BLaER1 treated with 17β-estradiol and CSF1 and Interleukin-3, amounts not matched to agents 10 nM and 100 nM (cell line): ENCODE measurements at regions not wholly inside any gene's neighbourhood (a gene's known extent, or its start where the extent isn't known, plus 50 kb on each side); places are given as distances from the start of the nearest gene placed in this dataset.
"Not testable (repeated sequence)": the region's sequence is repeated elsewhere in the genome, so short reads cannot be mapped to it uniquely, and the experiment has no call there.

Experiments used
- H3K27ac ChIP-seq, 11 experiments: shearing (Covaris generic); formaldehyde crosslinking; 2 replicates each; pipeline ENCODE4 v1.8.1; 2022
- H3K27me3 ChIP-seq, 11 experiments: shearing (Covaris generic); formaldehyde crosslinking; 2 replicates each; pipeline ENCODE4 v1.8.1; 2022
- H3K36me3 ChIP-seq, 11 experiments: shearing (Covaris generic); formaldehyde crosslinking; 2 replicates each; pipeline ENCODE4 v1.8.1; 2022
- H3K4me1 ChIP-seq, 10 experiments: shearing (Covaris generic); formaldehyde crosslinking; 2 replicates each; pipeline ENCODE4 v1.8.1; 2022
- H3K4me2 ChIP-seq, 11 experiments: shearing (Covaris generic); formaldehyde crosslinking; 2 replicates each; pipeline ENCODE4 v1.8.1; 2022
- H3K4me3 ChIP-seq, 10 experiments: shearing (Covaris generic); formaldehyde crosslinking; 2 replicates each; pipeline ENCODE4 v1.8.1; 2022
- H3K9ac ChIP-seq, 11 experiments: shearing (Covaris generic); formaldehyde crosslinking; 2 replicates each; pipeline ENCODE4 v1.8.1; 2022
- H3K9me3 ChIP-seq, 11 experiments: shearing (Covaris generic); formaldehyde crosslinking; replicated peaks in 1 of 11; 2 replicates each; pipeline ENCODE4 v1.8.1; 2022
- H4K20me1 ChIP-seq, 11 experiments: shearing (Covaris generic); formaldehyde crosslinking; 2 replicates each; pipeline ENCODE4 v1.8.1; 2022
- Cebpa-rat ChIP-seq, 11 experiments: shearing (Covaris generic); IDR thresholded peaks; 2 replicates each; pipeline ENCODE4 v1.8.1; 2022

DNA sequence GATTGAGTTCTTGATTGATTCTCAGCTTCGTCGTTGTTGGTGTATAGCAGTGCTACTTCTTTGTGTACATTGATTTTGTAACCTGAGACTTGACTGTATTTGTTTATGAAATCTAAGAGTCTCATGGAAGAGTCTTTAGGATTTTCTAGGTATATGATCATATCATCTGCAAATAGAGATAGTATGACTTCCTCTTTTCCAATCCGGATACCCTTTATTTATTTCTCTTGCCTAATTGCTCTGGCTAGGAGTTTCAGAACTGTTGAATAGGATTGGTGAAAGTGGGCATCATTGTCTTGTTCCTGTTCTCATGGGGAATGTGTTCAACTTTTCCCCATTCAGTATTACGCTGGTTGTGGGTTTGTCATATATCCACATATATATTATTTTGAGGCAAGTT is 72.3 kb upstream of the ADORA2B start:
- not testable (repeated sequence) for H3K9ac ChIP-seq, H3K4me1 ChIP-seq, H3K4me3 ChIP-seq, H3K4me2 ChIP-seq, H3K27ac ChIP-seq, H3K36me3 ChIP-seq, H4K20me1 ChIP-seq, H3K9me3 ChIP-seq, H3K27me3 ChIP-seq

DNA sequence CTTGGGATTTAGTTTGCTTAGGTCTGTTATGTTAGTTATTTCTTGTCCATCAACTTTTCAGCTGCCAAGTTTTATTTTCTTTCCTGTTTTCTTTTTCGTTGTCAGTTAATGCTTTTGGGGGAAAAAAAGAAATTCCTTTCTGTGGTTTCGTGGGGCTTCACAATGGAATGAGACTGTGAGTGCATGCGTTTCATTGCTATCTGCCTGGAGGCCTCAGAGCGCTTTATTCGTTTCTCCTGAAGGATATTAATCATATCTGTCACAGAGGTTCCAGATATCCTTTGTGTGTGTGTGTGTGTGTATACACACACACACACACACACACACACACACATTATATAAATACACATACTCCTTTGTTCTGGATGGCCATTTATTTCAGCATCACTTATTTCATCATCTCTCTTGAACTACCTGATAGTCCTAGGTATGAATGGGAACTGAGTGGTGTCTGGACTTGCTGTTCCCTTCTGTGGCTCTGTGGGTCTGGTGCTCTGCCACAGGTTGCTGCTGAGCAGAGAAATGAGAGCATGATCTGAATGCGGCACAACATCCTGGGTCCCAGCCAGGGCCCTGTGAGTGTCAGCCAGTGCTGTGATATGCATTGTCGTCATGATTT is 66.9 kb upstream of the ADORA2B start:
- not testable (repeated sequence) for H3K4me1 ChIP-seq

DNA sequence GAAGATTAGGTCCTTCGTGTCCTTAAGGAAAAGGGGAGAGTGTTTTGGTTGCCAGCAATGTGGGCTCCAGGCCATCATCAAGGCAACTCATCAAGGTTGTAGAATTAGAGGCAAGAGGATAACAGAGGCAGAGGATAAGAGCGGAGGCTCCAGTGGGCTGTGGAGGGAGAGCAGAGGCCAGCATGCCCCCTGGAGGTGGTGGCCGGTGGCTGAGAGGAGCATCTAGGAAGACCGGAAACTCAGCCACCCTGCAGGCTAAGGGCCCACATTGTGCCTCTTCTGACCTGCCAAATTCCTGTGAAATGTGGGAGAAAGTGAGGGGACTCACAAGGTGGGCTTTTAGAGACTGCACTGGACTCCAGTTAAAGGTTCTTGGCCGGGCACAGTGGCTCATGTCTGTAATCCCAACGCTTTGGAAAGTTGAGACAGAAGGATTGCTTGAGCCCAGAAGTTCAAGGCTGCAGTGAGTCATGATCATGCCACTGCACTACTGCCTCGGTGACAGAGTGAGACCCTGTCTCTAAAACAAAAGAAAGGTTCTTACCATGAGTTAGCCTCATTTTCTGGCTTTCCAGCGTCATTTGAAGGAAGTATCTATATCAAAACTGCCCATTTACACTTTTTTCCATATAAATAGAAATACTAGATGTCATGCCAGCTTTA is 62.7 kb upstream of the ADORA2B start:
- Histone ChIP-seq H3K4me1 (peaks cover 10 to 33% (median 15%) of the 10 kb centered on the region in 10 experiments), H3K4me2 (no peak overlapping the region), H3K9ac (no peak overlapping the region), H3K9me3 (no peaks in the 10 kb centered on the region), H3K36me3 (no peaks in the 10 kb centered on the region), H3K27ac (no peak overlapping the region), H3K4me3 (no peak overlapping the region), H4K20me1 (no peaks in the 10 kb centered on the region), H3K27me3 (no peaks in the 10 kb centered on the region)
- no peak for TF ChIP-seq Cebpa-rat (IDR thresholded peaks at IDR 0.05)

More for the DNA sequence above, 66.9 kb upstream of the ADORA2B start:
- H3K36me3 ChIP-seq, H4K20me1 ChIP-seq, H3K4me3 ChIP-seq, H3K9ac ChIP-seq, H3K27me3 ChIP-seq, H3K9me3 ChIP-seq, H3K4me2 ChIP-seq, H3K27ac ChIP-seq: not testable (repeated sequence)

DNA sequence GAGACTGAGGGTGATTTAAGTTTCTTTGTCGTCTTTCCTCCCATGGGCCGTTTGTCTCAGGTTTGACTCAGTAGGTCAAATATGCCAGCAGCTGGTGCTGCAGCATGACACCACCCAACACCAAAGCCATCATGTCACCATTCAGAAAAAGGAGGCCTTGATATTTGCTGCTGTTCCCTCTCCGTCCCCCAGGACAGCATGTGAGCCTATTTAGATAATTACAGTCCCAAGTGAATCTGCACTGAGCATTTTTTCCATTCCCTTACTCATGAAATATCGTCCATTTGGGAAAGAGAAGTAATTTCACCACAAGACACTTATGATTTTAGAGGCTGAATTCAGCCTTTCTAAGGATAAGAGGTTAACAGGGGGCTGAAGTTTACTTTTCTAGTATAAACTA is 62.2 kb upstream of the ADORA2B start:
- Histone ChIP-seq H3K27me3 (no peaks in the 10 kb centered on the region), H3K9ac (no peak overlapping the region), H3K9me3 (no peaks in the 10 kb centered on the region), H3K4me3 (no peak overlapping the region), H3K4me1 (peaks cover 14 to 38% (median 19%) of the 10 kb centered on the region in 10 experiments), H3K27ac (no peak overlapping the region), H3K4me2 (no peak overlapping the region), H3K36me3 (no peaks in the 10 kb centered on the region), H4K20me1 (no peaks in the 10 kb centered on the region)
- no peak for TF ChIP-seq Cebpa-rat (IDR thresholded peaks at IDR 0.05)

DNA sequence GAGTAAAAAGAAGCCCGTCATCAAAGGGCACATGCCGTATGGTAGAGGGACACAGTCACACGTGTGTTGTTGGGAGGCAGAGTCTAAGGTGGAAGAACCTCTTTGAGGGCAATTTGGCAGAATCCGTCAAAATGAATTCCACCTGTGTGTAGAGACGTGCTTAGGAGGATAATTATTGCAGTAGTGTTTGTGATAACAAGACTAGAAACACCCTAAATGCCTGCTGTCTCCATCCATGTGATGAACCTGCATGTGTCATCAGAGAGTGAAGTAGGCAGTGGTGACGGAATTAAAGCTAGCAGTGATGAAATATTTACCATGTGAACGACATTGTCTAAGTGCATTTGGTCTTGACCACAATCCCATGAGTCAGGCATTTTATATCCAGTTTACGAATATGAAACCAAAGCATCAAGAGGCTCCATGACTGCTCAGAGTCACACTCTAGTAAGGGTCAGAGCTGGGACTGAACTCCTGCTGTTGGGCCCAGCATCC is 61.3 kb upstream of the ADORA2B start:
- no peak for TF ChIP-seq Cebpa-rat (IDR thresholded peaks at IDR 0.05)
- H3K4me2 ChIP-seq, result peak overlapping the region in 4 of 11 experiments; percentile 2 to 52 (median 11); a peak in 3 of 22 replicates
- no peaks in the 10 kb centered on the region for H3K9me3 ChIP-seq
- H3K27me3 ChIP-seq, result no peaks in the 10 kb centered on the region
- H3K36me3 ChIP-seq, result no peaks in the 10 kb centered on the region
- H3K9ac ChIP-seq, result no peak overlapping the region
- no peak overlapping the region for H3K4me3 ChIP-seq
- no peaks in the 10 kb centered on the region for H4K20me1 ChIP-seq
- H3K4me1 ChIP-seq, result peaks cover 14 to 38% (median 19%) of the 10 kb centered on the region in 10 experiments
- no peak overlapping the region for H3K27ac ChIP-seq

DNA sequence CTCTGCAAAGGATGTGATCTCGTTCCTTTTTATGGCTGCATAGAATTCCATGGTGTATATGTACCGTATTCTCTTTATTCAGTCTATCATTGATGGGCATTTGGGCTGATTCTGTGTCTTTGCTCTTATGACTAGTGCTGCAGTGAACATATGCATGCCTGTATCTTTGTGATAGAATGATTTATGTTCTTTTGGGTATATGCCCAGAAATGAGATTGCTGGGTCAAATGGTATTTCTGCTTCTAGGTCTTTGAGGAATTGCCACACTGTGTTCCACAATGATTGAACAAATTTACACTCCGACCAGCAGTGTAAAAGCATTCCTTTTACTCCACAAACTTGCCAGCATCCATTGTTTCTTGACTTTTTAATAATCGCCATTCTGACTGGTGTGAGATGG is 60.2 kb upstream of the ADORA2B start:
- H3K27me3 ChIP-seq, result no peaks in the 10 kb centered on the region
- TF ChIP-seq Cebpa-rat (IDR thresholded peaks at IDR 0.05), result no peak

DNA sequence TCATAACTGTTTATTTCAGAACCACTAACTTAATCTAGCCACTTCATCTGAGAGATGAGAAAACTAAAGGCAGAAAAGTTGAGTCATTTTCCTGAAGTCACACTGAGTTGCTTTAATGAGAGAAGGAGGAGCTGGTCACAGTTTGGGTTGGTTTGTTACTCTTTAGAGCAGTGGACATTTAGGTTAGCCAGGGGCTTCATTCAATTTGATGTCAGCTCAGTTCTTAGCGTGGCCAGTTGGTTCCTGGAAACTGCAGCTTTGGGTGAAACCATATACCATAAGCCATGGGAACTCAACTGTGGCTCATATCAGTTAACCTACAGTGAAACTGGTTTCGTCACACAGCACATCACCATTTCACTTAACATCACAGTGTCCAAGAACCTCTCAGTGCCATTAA is 59.2 kb upstream of the ADORA2B start:
- TF ChIP-seq Cebpa-rat (IDR thresholded peaks at IDR 0.05), result no peak
- no peaks in the 10 kb centered on the region for H3K9me3 ChIP-seq
- no peak overlapping the region for H3K9ac ChIP-seq
- H3K36me3 ChIP-seq, result no peaks in the 10 kb centered on the region
- H3K4me3 ChIP-seq, result no peak overlapping the region
- peak overlapping the region in 7 of 11 experiments; percentile 35 to 79 (median 63); a peak in 6 of 22 replicates for H3K4me2 ChIP-seq
- peaks cover 14 to 46% (median 19%) of the 10 kb centered on the region in 10 experiments for H3K4me1 ChIP-seq
- H3K27ac ChIP-seq, result no peak overlapping the region
- no peaks in the 10 kb centered on the region for H3K27me3 ChIP-seq
- H4K20me1 ChIP-seq, result no peaks in the 10 kb centered on the region

More for the DNA sequence above, 60.2 kb upstream of the ADORA2B start:
- H3K36me3 ChIP-seq, result no peaks in the 10 kb centered on the region
- H3K27ac ChIP-seq, result no peak overlapping the region
- no peak overlapping the region for H3K4me3 ChIP-seq
- no peaks in the 10 kb centered on the region for H3K9me3 ChIP-seq
- no peaks in the 10 kb centered on the region for H4K20me1 ChIP-seq
- peaks cover 14 to 42% (median 19%) of the 10 kb centered on the region in 10 experiments for H3K4me1 ChIP-seq
- no peak overlapping the region for H3K9ac ChIP-seq
- no peak overlapping the region for H3K4me2 ChIP-seq

DNA sequence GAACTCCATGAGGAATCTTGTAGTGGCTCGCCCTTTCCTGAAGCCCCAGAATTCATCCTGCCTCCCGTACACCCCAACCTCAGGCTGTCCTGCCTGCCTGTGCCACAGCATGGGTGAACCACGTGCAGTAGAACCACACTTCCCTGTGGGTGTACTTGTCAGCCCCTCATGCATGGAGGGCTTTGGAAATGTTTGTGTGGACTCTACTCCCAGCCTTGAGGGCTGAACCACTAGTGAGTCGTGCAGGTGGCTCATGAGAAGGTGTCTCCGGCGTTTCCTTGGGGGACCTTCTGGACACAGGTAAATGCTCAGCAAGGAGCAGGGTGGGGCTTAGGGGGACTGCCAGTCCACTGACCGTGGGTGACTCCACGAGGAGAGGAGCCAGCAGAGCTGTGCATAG is 58.7 kb upstream of the ADORA2B start:
- no peak for TF ChIP-seq Cebpa-rat (IDR thresholded peaks at IDR 0.05)
- Histone ChIP-seq H3K27me3 (no peaks in the 10 kb centered on the region), H4K20me1 (no peaks in the 10 kb centered on the region), H3K36me3 (no peaks in the 10 kb centered on the region), H3K4me1 (peaks cover 14 to 46% (median 19%) of the 10 kb centered on the region in 10 experiments), H3K27ac (peak overlapping the region in 3 of 11 experiments; percentile 22 to 58 (median 25); a peak in 2 of 22 replicates), H3K9me3 (no peaks in the 10 kb centered on the region), H3K4me3 (no peak overlapping the region), H3K9ac (no peak overlapping the region), H3K4me2 (peak overlapping the region; percentile 35 to 79 (median 68); a peak in 20 of 22 replicates)

DNA sequence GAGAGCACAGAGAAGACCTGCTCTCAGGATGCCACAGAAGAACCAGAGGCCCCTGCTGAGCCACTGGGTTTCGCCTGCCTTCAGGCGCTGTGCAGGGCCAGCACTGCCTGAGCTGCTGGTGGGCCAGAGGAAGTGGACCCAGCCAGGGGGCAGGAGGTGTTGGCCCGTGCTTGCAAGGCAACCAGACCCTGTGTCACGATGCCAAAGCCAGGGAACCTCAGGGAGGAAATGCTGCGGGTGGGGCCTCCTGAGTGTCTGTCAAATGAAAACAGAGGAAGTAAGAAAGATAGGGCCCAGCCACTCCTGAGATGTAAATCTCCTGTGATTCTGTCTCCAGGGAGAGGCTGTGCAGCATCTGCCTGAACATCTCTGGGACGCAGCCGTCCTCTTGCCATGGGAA is 58.1 kb upstream of the ADORA2B start:
- no peak for TF ChIP-seq Cebpa-rat (IDR thresholded peaks at IDR 0.05)
- H3K9me3 ChIP-seq, result no peaks in the 10 kb centered on the region
- peak overlapping the region in 8 of 11 experiments; percentile 3 to 58 (median 18); a peak in 8 of 22 replicates for H3K27ac ChIP-seq
- peaks cover 14 to 46% (median 19%) of the 10 kb centered on the region in 10 experiments for H3K4me1 ChIP-seq
- no peaks in the 10 kb centered on the region for H3K27me3 ChIP-seq
- no peaks in the 10 kb centered on the region for H4K20me1 ChIP-seq
- H3K9ac ChIP-seq, result peak overlapping the region in 4 of 11 experiments; percentile 20 to 39 (median 32); a peak in 3 of 22 replicates
- H3K4me3 ChIP-seq, result no peak overlapping the region
- H3K36me3 ChIP-seq, result no peaks in the 10 kb centered on the region
- peak overlapping the region; percentile 35 to 79 (median 68) for H3K4me2 ChIP-seq

DNA sequence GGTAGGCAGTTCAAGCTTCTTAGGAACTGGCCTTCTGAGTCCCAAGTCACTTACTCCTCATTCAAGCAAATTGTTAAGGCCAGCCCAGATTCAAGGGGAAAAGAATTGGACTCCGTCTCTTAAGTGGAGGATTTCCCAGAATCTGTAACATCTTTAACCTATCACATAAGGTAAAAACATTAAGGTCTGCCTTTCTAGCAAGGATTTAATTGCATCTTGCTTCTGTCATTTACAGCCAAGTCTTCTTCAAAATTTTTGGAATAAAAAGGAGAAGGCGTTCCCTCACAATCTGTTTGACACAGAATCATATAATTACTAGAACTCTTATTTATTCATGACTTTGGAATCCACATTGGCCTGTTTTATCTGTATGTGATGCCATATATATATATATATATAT is 56.5 kb upstream of the ADORA2B start:
- Histone ChIP-seq H3K4me3 (no peak overlapping the region), H3K36me3 (no peaks in the 10 kb centered on the region), H3K4me1 (peaks cover 14 to 38% (median 19%) of the 10 kb centered on the region in 10 experiments), H3K9me3 (no peaks in the 10 kb centered on the region), H4K20me1 (no peaks in the 10 kb centered on the region), H3K9ac (no peak overlapping the region), H3K4me2 (no peak overlapping the region), H3K27me3 (no peaks in the 10 kb centered on the region), H3K27ac (no peak overlapping the region)
- TF ChIP-seq Cebpa-rat (IDR thresholded peaks at IDR 0.05), result no peak
